ENCODE measurements at regions not wholly inside any gene's neighbourhood (a gene's known extent, or its start where the extent isn't known, plus 50 kb on each side); places are given as distances from the start of the nearest gene placed in this dataset.

DNA sequence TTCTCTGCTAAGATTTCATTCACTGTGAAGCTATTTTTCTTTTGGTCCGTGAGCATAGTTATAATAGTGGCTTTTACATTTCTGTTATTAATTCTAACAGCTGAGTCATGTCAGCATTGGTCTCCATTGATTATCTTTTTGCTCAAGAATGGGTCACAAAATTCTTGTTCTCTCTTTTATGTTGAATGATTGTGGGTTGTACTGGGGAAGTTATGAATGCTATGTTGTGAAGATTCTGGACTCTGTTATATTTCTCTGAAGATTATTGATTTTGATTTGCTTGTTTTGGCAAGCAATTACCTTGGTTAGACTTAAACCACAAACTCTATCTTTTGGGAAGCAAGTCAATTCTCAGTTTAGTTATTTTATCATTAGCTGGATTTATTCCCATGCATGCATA lies 98.8 kb downstream of the IRX5 start:
- intact Hi-C loops (cut with micrococcal nuclease), result no loop called here
- H3K27me3 ChIP-seq (replicated peaks in 1 of 4; ENCODE audit: control extremely low read depth in 1 of 4, control insufficient read depth in 3 of 4, insufficient read depth in 4 of 4, low read length in 3 of 4), result no peaks in the 10 kb centered on the region

DNA sequence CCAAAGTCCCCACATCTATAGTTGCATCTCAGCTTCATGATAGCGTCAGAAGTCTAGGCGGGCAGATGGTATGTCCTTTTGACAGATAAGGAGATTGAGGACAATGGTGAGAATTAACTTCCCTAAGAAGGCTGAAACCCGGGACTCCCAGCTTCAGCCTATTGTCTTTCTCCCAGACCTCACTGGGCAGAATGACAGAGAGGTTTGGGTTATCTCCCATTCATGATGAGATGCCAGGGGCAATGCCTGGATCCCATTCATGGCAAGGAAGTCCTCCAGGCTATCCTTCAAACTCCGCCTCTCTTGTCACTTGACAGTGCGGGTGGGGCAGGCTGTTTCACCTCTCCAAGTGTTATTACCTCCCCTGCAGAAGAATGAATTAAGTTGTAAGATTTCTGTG lies 100.3 kb downstream of the IRX5 start:
- Histone ChIP-seq H3K36me3 (replicated peaks in 1 of 2; ENCODE audit: control extremely low read depth in 1 of 2, control insufficient read depth in 1 of 2, extremely low read depth in 1 of 2, insufficient read depth in 2 of 2, low read length in 1 of 2) (no peaks in the 10 kb centered on the region), H3K27ac (ENCODE audit: low read length in 2 of 2) (no peak overlapping the region), H3K79me2 (ENCODE audit: control insufficient read depth, insufficient read depth, low read length) (no peaks in the 10 kb centered on the region), H3K4me3 (ENCODE audit: control extremely low read depth in 1 of 5, extremely low read depth in 1 of 5, insufficient read depth in 1 of 5, low read depth in 2 of 5, low read length in 4 of 5) (no peak overlapping the region), H2AFZ (ENCODE audit: insufficient read depth, low read depth, low read length, poor library complexity, severe bottlenecking) (no peak overlapping the region), H3K4me1 (ENCODE audit: control insufficient read depth in 2 of 2, insufficient read depth in 2 of 2, low read length in 2 of 2) (no peaks in the 10 kb centered on the region), H4K20me1 (ENCODE audit: control insufficient read depth, insufficient read depth, low read length, poor library complexity, severe bottlenecking) (no peaks in the 10 kb centered on the region), H3K9ac (ENCODE audit: low read length) (no peak overlapping the region), H3K4me2 (replicated peaks; ENCODE audit: low read depth, low read length, poor library complexity, severe bottlenecking) (no peak overlapping the region), H3K27me3 (replicated peaks in 1 of 4; ENCODE audit: control extremely low read depth in 1 of 4, control insufficient read depth in 3 of 4, insufficient read depth in 4 of 4, low read length in 3 of 4) (no peaks in the 10 kb centered on the region), H3K9me3 (ENCODE audit: control extremely low read depth in 1 of 3, control insufficient read depth in 2 of 3, insufficient read depth in 1 of 3, low read length in 2 of 3) (no peaks in the 10 kb centered on the region)
- Mint-ChIP-seq H3K27ac (no peak overlapping the region), H3K4me3 (no peak overlapping the region), H3K4me1 (no peaks in the 10 kb centered on the region), H3K9me3 (ENCODE audit: insufficient read depth) (peaks cover 8% of the 10 kb centered on the region), H3K27me3 (peaks cover 6% of the 10 kb centered on the region)
- WGBS (ENCODE audit: insufficient coverage), result no CpG with 5 or more reads among the region's 5 CpGs
- ATAC-seq (ENCODE audit: low read depth) (no peak), DNase-seq (no peak)
- ChIA-PET CTCF (no interaction called here), POLR2A (no interaction called here)
- intact Hi-C loops (cut with micrococcal nuclease), result no loop called here
- TF ChIP-seq EZH2 (IDR thresholded peaks at IDR 0.05; ENCODE audit: borderline replicate concordance, insufficient read depth, low read depth, low read length, poor library complexity, severe bottlenecking), result no peak
- TF ChIP-seq, protein P1, sequence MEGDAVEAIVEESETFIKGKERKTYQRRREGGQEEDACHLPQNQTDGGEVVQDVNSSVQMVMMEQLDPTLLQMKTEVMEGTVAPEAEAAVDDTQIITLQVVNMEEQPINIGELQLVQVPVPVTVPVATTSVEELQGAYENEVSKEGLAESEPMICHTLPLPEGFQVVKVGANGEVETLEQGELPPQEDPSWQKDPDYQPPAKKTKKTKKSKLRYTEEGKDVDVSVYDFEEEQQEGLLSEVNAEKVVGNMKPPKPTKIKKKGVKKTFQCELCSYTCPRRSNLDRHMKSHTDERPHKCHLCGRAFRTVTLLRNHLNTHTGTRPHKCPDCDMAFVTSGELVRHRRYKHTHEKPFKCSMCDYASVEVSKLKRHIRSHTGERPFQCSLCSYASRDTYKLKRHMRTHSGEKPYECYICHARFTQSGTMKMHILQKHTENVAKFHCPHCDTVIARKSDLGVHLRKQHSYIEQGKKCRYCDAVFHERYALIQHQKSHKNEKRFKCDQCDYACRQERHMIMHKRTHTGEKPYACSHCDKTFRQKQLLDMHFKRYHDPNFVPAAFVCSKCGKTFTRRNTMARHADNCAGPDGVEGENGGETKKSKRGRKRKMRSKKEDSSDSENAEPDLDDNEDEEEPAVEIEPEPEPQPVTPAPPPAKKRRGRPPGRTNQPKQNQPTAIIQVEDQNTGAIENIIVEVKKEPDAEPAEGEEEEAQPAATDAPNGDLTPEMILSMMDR (IDR thresholded peaks at IDR 0.05), result no peak

More for the DNA sequence above, 98.8 kb downstream of the IRX5 start:
- ATAC-seq (ENCODE audit: low read depth) (no peak), DNase-seq (no peak)
- Histone ChIP-seq H2AFZ (ENCODE audit: insufficient read depth, low read depth, low read length, poor library complexity, severe bottlenecking) (no peak overlapping the region), H3K36me3 (replicated peaks in 1 of 2; ENCODE audit: control extremely low read depth in 1 of 2, control insufficient read depth in 1 of 2, extremely low read depth in 1 of 2, insufficient read depth in 2 of 2, low read length in 1 of 2) (no peaks in the 10 kb centered on the region), H3K27ac (ENCODE audit: low read length in 2 of 2) (no peak overlapping the region), H3K4me3 (ENCODE audit: control extremely low read depth in 1 of 5, extremely low read depth in 1 of 5, insufficient read depth in 1 of 5, low read depth in 2 of 5, low read length in 4 of 5) (no peak overlapping the region), H3K4me1 (ENCODE audit: control insufficient read depth in 2 of 2, insufficient read depth in 2 of 2, low read length in 2 of 2) (no peaks in the 10 kb centered on the region), H3K4me2 (replicated peaks; ENCODE audit: low read depth, low read length, poor library complexity, severe bottlenecking) (no peak overlapping the region), H3K79me2 (ENCODE audit: control insufficient read depth, insufficient read depth, low read length) (no peaks in the 10 kb centered on the region), H3K9me3 (ENCODE audit: control extremely low read depth in 1 of 3, control insufficient read depth in 2 of 3, insufficient read depth in 1 of 3, low read length in 2 of 3) (no peaks in the 10 kb centered on the region), H4K20me1 (ENCODE audit: control insufficient read depth, insufficient read depth, low read length, poor library complexity, severe bottlenecking) (no peaks in the 10 kb centered on the region), H3K9ac (ENCODE audit: low read length) (no peak overlapping the region)
- no peak for TF ChIP-seq EZH2 (IDR thresholded peaks at IDR 0.05; ENCODE audit: borderline replicate concordance, insufficient read depth, low read depth, low read length, poor library complexity, severe bottlenecking)
- TF ChIP-seq, protein P1 (IDR thresholded peaks at IDR 0.05), result no peak
- no CpG with 5 or more reads among the region's 1 CpG for WGBS (ENCODE audit: insufficient coverage)
- H3K4me3 Mint-ChIP-seq, result no peak overlapping the region
- H3K9me3 Mint-ChIP-seq (ENCODE audit: insufficient read depth), result peaks cover 8% of the 10 kb centered on the region
- CTCF ChIA-PET, result no interaction called here
- H3K4me1 Mint-ChIP-seq, result no peaks in the 10 kb centered on the region
- POLR2A ChIA-PET, result no interaction called here
- no peak overlapping the region for H3K27ac Mint-ChIP-seq
- H3K27me3 Mint-ChIP-seq, result peaks cover 10% of the 10 kb centered on the region
